ENCODE measurements at regions not wholly inside any gene's neighbourhood (a gene's known extent, or its start where the extent isn't known, plus 50 kb on each side); places are given as distances from the start of the nearest gene placed in this dataset.

DNA sequence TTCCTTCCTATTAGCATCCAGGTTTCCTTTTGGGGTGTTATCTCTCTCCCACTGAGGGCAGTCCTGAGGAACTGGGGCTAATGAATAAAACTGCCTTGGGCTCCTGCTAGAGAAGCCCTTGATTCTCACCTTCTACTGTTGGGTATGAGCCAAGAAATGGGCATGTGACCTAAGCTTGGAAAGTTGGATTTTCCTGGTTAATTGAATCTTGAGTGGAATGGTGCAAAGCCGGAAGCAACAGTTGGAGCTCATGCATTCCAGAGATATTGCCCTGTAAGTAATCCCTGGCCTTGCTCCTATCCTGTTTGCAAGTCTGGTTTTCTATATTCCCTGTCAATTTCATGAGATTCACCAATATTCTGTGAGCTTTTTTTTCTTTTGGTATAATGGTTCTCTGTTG is 158.5 kb upstream of the ELL2 start:
- DNase-seq, result no peak
- H3K9ac ChIP-seq (ENCODE audit: insufficient read depth, low read length, poor library complexity, severe bottlenecking), result no peak overlapping the region
- peaks cover 8% of the 10 kb centered on the region for H3K4me1 Mint-ChIP-seq
- H3K79me2 ChIP-seq (ENCODE audit: insufficient read depth, low read length), result no peaks in the 10 kb centered on the region
- H3K4me3 Mint-ChIP-seq, result no peak overlapping the region
- no peaks in the 10 kb centered on the region for H3K27me3 Mint-ChIP-seq (ENCODE audit: low read depth in 3 of 3)
- no peak overlapping the region for H3K4me2 ChIP-seq (replicated peaks; ENCODE audit: extremely low read depth, low read length, poor library complexity, severe bottlenecking)
- no peaks in the 10 kb centered on the region for H4K20me1 ChIP-seq (ENCODE audit: insufficient read depth, low read length)
- H3K27me3 ChIP-seq (ENCODE audit: control insufficient read depth in 2 of 2, insufficient read depth in 2 of 2, low read length in 2 of 2), result no peaks in the 10 kb centered on the region
- H2AFZ ChIP-seq (ENCODE audit: insufficient read depth, low read depth, low read length, poor library complexity, severe bottlenecking), result no peak overlapping the region
- H3K27ac Mint-ChIP-seq, result no peak overlapping the region
- no peaks in the 10 kb centered on the region for H3K36me3 Mint-ChIP-seq
- H3K4me1 ChIP-seq (ENCODE audit: control insufficient read depth in 1 of 2, insufficient read depth in 2 of 2, low read length in 2 of 2), result no peaks in the 10 kb centered on the region
- 100% methylated on average over 1 of the region's 1 CpG for WGBS (ENCODE audit: insufficient coverage)
- no peak overlapping the region for H3K4me3 ChIP-seq (replicated peaks in 1 of 3; ENCODE audit: low read depth in 2 of 3, low read length in 3 of 3)
- intact Hi-C loops (cut with micrococcal nuclease), result loop anchor here in 1 of 2 donors (5.0 kb wide), 1 partner anchor 448 kb away; no protein-coding TSS in a partner anchor
- no peak overlapping the region for H3K27ac ChIP-seq (ENCODE audit: low read depth in 1 of 2, low read length in 2 of 2)
- TF ChIP-seq, protein P1, sequence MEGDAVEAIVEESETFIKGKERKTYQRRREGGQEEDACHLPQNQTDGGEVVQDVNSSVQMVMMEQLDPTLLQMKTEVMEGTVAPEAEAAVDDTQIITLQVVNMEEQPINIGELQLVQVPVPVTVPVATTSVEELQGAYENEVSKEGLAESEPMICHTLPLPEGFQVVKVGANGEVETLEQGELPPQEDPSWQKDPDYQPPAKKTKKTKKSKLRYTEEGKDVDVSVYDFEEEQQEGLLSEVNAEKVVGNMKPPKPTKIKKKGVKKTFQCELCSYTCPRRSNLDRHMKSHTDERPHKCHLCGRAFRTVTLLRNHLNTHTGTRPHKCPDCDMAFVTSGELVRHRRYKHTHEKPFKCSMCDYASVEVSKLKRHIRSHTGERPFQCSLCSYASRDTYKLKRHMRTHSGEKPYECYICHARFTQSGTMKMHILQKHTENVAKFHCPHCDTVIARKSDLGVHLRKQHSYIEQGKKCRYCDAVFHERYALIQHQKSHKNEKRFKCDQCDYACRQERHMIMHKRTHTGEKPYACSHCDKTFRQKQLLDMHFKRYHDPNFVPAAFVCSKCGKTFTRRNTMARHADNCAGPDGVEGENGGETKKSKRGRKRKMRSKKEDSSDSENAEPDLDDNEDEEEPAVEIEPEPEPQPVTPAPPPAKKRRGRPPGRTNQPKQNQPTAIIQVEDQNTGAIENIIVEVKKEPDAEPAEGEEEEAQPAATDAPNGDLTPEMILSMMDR (IDR thresholded peaks at IDR 0.05), result no peak
- no peaks in the 10 kb centered on the region for H3K9me3 ChIP-seq (replicated peaks in 1 of 2; ENCODE audit: control insufficient read depth in 1 of 2, insufficient read depth in 1 of 2, low read length in 2 of 2)
- peaks cover 0 to 3% (median 0%) of the 10 kb centered on the region in 7 donors for H3K9me3 Mint-ChIP-seq
- no peaks in the 10 kb centered on the region for H3K36me3 ChIP-seq (replicated peaks in 1 of 2; ENCODE audit: control insufficient read depth in 1 of 2, insufficient read depth in 2 of 2, low read length in 2 of 2)

DNA sequence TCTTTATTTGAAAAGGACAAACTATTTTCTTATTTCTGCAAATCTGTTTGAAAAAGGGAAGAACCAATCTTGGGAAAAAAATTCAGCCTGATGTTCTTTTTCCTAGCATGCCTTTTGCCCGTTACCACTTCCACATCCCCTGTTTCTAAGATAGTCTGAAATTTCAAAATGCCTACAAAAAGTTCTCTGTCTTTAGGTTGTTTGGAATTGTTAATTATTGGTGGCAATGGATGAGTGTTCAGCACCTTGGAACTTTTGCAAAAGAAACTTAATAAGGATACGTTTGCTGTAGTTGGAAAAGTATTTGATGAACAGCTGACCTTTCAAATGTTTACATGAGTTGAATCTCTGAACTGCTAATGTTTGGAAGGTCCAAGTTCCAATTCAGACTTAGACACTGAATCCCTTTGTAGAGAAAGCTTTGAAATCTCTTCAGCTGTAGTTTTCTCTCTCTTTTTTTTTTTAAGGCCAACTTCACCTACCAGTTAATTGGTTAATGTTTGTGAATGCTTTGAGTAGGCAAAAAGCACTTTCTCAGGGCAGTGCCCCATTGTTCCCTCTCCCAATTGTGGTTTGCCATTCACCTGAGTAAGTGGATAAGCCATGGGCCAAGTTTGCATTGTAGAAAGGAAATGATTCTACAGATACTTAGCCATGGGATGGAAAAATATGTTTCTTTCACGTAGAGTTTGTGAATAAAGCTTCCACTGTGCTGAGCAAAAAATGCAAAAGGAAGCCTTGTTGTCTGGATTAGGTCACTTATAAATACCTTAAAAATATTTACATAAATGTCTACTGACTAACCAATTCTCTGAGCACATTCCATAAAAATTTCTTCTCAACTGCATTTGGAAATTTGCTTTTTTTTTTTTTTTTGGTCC is 156.4 kb upstream of the ELL2 start:
- Histone ChIP-seq H3K4me2 (replicated peaks; ENCODE audit: extremely low read depth, low read length, poor library complexity, severe bottlenecking) (no peak overlapping the region), H3K36me3 (replicated peaks in 1 of 2; ENCODE audit: control insufficient read depth in 1 of 2, insufficient read depth in 2 of 2, low read length in 2 of 2) (no peaks in the 10 kb centered on the region), H3K27ac (ENCODE audit: low read depth in 1 of 2, low read length in 2 of 2) (no peak overlapping the region), H3K79me2 (ENCODE audit: insufficient read depth, low read length) (no peaks in the 10 kb centered on the region), H2AFZ (ENCODE audit: insufficient read depth, low read depth, low read length, poor library complexity, severe bottlenecking) (no peak overlapping the region), H3K9me3 (replicated peaks in 1 of 2; ENCODE audit: control insufficient read depth in 1 of 2, insufficient read depth in 1 of 2, low read length in 2 of 2) (no peaks in the 10 kb centered on the region), H3K4me3 (replicated peaks in 1 of 3; ENCODE audit: low read depth in 2 of 3, low read length in 3 of 3) (no peak overlapping the region), H3K9ac (ENCODE audit: insufficient read depth, low read length, poor library complexity, severe bottlenecking) (no peak overlapping the region), H3K4me1 (ENCODE audit: control insufficient read depth in 1 of 2, insufficient read depth in 2 of 2, low read length in 2 of 2) (no peaks in the 10 kb centered on the region), H3K27me3 (ENCODE audit: control insufficient read depth in 2 of 2, insufficient read depth in 2 of 2, low read length in 2 of 2) (no peaks in the 10 kb centered on the region), H4K20me1 (ENCODE audit: insufficient read depth, low read length) (no peaks in the 10 kb centered on the region)
- no CpG with 5 or more reads among the region's 3 CpGs for WGBS (ENCODE audit: insufficient coverage)
- no peak overlapping the region for H3K4me3 Mint-ChIP-seq
- TF ChIP-seq, protein P1 (IDR thresholded peaks at IDR 0.05), result no peak
- H3K27me3 Mint-ChIP-seq (ENCODE audit: low read depth in 3 of 3), result no peaks in the 10 kb centered on the region
- H3K27ac Mint-ChIP-seq, result no peak overlapping the region
- peaks cover 8% of the 10 kb centered on the region for H3K4me1 Mint-ChIP-seq
- H3K9me3 Mint-ChIP-seq, result no peaks in the 10 kb centered on the region
- intact Hi-C loops (cut with micrococcal nuclease), result no loop called here
- DNase-seq, result no peak
- H3K36me3 Mint-ChIP-seq, result no peaks in the 10 kb centered on the region
